Fibroblast of peridontal ligament (primary cell): ENCODE measurements at regions not wholly inside any gene's neighbourhood (a gene's known extent, or its start where the extent isn't known, plus 50 kb on each side); places are given as distances from the start of the nearest gene placed in this dataset.
"Not testable (repeated sequence)": the region's sequence is repeated elsewhere in the genome, so short reads cannot be mapped to it uniquely, and the experiment has no call there.

ENCODE experiments used
- DNase-seq: peaks from one replicate; pipeline ENCODE4 v3.0.0-alpha.2; 2010; ENCODE audit errors: extremely low read depth

DNA sequence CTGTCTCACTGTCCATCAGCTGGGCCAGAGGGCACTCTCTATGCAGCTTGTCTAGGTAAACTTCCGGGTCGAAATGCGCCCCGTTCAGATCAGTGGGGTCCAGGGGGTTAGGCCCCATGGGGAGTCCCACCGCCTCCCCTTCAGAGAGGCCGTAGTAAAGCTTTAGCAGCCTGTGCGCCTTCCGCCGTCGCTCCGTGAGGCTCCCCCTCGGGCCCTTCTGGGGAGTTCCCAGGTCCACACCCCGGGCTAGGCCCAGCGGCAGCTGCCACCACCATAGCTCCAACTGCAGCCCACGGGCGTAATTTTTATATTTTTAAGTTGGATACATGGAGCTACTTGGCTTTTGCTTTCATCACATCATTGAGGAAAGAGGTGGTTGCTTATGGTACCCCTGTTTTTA lies 73.7 kb upstream of the FRG2C start:
- DNase-seq = not testable (repeated sequence)

DNA sequence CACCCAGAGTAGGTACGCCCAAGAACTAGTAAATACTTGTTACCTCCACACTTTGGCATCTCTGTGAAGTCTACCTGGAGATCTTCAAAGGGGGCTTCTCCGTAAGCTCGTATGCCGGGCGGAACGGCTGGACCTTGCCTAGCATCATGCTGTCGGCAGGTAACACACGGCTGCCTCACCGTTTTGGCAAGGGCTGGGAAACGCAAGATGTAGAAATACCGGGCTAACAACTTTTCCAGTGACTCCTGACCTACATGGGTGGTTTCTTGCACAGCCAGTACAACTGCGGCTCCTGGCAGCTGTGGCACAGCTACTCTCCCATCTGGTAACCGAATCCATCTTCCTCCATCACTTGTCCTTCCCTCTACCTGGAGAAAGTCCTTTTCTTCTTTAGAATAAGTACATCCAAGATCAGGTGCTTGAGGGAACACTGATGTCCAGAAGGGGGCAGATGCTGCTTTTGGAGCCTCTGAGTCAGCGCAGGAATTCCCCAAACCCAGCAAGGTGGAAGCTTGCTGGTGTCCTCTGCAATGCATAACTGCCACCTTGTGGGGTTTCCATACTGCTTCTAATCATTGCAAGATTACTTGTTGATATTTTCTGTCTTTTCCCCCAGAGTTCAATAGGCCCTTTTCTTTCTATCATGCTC lies 59.7 kb upstream of the FRG2C start:
- not testable (repeated sequence) for DNase-seq

DNA sequence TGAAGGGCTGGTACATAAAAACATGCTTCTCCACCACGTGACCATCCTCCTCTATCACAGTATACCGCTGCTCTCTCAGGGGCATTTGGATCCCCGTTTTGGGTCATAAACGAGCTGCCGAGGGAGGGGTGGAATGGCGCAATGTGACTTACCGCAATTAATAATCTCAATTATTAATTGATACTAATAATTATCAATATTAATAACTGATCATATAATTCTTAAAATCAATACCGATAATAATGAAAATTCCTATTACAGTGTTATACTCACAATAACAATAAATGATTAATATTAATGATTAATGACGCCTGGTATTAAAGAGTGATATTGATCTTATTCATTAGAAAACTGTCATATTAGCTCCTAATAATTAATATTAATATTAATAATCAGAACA lies 56.1 kb upstream of the FRG2C start:
- not testable (repeated sequence) for DNase-seq

DNA sequence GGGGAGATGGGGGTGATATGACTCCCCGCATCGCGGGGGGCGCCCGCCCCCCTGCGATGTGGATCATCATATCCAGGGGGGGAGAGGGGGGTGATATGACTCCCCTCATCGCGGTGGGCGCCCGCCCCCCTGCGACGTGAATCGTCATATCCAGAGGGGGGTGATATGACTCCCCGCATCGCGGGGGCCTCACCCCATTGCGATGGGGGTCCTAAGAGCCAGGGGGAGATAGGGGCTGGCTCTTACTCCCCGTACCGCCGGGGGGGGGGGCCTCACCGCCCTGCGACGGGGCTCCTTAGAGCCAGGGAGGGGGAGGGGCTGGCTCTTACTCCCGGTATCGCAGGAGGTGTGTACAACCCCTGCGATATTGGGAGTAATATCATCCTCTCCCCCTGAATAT lies 54.5 kb upstream of the FRG2C start:
- DNase-seq = not testable (repeated sequence)

DNA sequence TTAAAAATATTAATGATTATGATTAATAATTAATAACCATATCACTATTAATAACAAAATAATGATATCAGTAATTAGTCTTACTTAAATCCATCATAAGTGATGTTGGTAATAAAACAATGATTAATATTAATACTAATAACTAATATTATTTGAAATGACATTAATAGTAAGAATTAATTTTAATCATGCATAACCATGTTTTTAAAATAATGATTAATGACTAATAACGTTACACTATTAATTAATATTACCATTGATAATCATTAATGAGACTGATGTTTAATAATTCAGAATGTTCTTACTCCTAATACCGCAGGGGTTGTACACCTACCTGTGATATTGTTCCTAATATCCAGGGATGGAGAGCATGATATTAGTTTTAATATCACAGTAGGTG lies 53.4 kb upstream of the FRG2C start:
- no peak for DNase-seq

DNA sequence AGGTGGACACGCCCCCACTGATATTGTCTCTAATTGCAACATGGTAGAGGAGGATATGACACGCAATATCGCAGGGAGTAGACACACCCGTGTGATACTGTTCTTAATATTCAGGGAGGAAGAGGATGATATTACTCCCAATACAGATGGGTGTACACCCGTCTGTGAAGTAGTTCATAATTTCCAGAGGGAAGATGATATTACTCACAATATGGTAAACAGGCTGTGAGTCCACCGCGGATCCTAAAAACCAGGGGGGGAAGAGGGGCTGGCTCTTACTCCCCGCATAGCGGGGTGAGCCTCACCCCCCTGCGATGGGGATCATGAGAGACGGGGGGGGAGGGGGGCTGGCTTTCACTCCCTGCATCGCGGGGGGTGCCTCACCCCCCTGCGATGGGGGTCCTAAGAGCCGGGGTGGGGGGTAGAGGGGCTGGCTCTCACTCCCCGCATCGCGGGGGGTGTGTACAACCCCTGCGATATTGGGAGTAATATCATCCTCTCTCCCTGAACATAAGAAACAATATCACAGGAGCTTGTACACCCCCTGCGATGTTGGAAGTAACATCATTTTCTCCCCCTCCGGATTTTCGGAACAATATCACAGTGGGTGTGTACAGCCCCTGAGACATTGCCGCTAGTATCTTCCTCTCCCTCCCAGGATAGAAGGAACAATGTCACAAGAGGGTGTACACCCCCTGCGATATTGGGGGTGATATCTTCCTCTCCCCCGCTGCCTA lies 52.2 kb upstream of the FRG2C start:
- DNase-seq = not testable (repeated sequence)
